GM18507 (cell line): ENCODE measurements at regions not wholly inside any gene's neighbourhood (a gene's known extent, or its start where the extent isn't known, plus 50 kb on each side); places are given as distances from the start of the nearest gene placed in this dataset.

ENCODE experiments used
- DNase-seq: peaks from one replicate; pipeline ENCODE4 v3.0.0; 2011; ENCODE audit warnings: low read depth; ENCODE audit not compliant: insufficient read length; ENCODE audit errors: extremely low spot score
- FAIRE-seq: peaks from 2 replicates; lab custom pipeline; 2011; peaks lifted over from hg19 to GRCh38; lab: Jason Lieb, UNC

GRCh38 chr16:27676839-27677238 lies 126.9 kb downstream of the KATNIP start:
- DNase-seq: no peak
- FAIRE-seq: no peak

DNA sequence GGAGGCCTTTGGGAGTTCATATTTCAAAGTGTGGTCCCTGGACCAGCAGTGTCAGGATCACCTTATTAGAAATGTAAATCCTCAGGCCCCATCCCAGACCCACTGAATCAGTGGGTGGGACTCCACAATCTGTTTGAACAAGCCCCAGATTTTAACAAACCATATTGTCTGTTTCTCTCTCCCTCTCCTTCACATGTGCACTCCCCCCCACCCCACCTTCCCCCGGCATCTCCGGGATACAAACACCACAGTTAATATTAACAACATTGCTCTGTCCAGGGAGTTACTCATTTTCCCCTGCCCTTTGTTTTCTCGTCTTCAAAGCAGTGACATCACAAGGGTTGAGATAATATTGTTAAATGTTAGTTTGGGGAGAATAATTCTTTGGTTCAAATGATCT lies 127.3 kb downstream of the KATNIP start:
- FAIRE-seq (no peak), DNase-seq (no peak)

GRCh38 chr16:27678955-27679354 lies 129.0 kb downstream of the KATNIP start:
- FAIRE-seq: no peak
- no peak for DNase-seq

- DNase-seq (no peak), FAIRE-seq (no peak)
Measured at GRCh38 chr16:27679899-27680298, 130.0 kb downstream of the KATNIP start.

DNA sequence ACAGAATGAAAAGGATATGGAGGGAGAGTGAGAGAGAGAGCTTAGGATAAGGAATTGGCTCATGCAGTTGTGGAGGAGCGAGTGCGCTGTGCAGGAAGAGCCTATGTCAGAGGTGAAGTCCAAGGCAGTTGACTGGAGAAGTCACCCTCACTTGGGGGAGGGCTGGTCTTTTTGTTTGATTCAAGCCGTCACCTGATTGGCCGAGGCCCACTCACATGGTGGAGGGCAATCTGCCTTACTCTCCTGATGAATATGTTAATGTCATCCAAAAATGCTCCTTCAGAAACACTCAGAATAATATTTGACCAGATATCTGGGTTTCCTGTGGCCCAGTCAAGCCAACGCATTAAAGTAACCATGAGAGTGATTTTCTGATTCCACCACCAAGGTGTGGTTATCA lies 131.7 kb downstream of the KATNIP start:
- no peak for FAIRE-seq
- DNase-seq: no peak

DNA sequence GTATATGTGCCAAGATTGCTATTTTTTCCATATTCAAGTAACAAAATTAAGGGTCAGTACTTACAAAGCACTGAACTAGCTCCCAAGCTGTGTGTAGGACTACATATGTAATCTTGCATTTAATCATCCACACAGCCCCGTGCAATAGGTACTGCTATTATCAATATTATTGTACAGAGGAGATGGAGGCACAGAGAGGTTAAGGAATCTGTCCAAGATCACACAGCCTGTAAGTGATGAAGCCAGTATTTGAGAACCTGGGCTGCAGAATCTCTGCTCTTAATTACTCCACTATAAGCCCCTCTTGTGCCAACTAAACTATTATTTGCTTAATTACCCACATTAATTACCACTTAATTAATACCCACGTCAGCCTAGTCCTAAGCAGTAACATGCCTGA lies 134.1 kb downstream of the KATNIP start:
- no peak for FAIRE-seq

DNA sequence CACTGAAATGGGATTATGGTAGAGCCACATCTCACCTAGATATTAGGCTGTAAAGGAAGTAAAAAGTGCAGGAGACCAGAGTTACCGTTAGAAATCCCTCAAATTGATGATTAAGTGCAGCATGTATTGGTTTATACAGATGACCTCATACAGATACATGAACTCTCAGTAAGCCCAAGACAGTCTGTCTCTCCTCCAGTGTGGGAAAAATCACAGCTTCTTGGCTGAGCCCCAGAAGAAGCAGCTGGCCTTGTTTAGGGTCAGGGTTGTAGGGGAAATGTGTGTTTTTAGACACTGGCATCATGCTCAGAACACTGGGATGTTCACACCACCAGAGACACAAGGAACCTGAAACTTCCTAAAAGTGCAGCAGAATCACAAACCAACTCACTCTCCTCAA lies 135.9 kb downstream of the KATNIP start:
- DNase-seq (no peak), FAIRE-seq (no peak)

More for the DNA sequence above, 134.1 kb downstream of the KATNIP start:
- no peak for DNase-seq

- FAIRE-seq: no peak
- DNase-seq: no peak
Measured at GRCh38 chr16:27686926-27687325, 137.0 kb downstream of the KATNIP start.

GRCh38 chr16:27687605-27688004 lies 137.7 kb downstream of the KATNIP start:
- FAIRE-seq: no peak
- DNase-seq: no peak

DNA sequence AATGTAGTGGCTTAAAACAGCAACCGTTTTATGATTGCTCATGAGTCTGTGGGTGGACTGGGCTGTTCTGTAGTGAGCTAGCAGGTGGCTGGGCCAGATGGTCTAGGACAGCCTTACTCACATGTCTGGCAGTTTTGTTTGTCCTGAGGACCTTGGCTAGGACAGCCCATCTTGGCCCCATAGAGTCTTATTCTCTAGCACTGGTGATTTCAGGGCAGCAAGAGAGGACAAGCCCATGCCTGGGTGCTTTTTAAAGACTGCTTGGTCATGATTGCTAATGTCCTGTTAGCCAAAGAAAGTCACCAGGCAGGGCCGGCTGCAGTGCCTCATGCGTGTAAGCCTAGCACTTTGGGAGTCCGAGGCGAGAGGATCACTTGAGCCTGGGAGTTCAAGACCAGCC lies 139.8 kb downstream of the KATNIP start:
- DNase-seq: no peak

DNA sequence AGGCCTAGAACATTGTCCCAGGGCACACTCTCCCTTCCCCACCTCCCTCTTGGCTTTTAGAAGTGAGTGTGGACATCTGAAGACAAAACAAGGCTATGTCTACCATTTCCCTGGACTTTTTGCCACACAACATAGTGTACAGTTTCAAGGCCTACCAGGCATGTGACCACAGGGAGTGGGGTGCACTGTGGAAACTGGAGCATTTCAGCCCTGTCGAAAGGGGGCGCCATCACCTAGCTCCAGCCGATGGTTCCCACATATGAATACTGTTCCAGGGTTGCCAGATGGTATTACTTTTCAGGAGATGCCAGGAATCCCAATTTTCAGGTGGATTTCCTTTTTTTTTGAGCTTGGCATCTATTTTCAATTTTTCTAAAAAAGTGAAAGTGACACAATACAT lies 140.7 kb downstream of the KATNIP start:
- FAIRE-seq: no peak

More for the DNA sequence above, 139.8 kb downstream of the KATNIP start:
- no peak for FAIRE-seq

GRCh38 chr16:27691721-27692120 lies 141.8 kb downstream of the KATNIP start:
- FAIRE-seq (no peak), DNase-seq (no peak)

More for the DNA sequence above, 140.7 kb downstream of the KATNIP start:
- DNase-seq: no peak

GRCh38 chr16:27692576-27692975 lies 142.6 kb downstream of the KATNIP start:
- FAIRE-seq: no peak
- DNase-seq: no peak

DNA sequence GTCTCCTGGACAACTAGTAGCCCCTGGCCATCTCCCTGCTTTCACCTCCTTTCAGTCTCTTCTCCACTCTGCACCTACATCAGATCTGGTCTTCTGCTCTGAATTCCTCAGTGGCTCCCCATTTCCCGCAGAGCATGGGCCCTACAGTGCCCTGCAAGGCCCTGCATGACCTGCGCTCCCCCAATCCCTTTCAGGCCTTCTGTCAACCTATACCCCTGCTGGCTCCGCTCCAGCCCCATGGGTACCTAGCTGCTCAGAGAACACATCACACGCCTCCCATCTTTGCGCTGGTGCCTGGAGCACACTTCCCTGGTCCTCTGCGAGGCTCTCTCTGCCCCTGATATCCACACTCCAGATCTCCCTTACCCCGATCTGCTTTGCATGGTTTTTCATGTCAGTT lies 145.2 kb downstream of the KATNIP start:
- no peak for DNase-seq
- no peak for FAIRE-seq

DNA sequence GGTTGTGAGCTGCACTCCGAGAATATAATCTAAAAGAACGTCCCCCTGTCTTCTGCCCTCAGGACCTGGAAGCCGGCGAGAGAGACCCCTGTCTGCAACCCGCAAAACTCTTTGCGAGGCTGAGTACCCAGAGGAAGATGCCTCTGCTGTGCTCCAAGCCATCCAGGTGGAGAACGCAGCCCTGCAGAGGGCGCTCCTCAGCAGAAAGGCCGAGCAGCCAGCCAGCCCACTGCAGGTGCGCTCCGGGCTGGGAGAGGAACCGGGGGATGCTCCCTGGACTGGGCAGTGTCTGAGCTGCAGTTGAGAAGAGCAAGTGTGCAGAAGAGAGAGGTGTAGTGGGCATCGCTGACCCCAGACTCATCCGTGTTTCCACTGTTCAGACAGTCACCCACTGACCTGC lies 148.3 kb downstream of the KATNIP start:
- FAIRE-seq (no peak), DNase-seq (no peak)

- FAIRE-seq: no peak
- DNase-seq: no peak
Measured at GRCh38 chr16:27698746-27699145, 148.8 kb downstream of the KATNIP start.

DNA sequence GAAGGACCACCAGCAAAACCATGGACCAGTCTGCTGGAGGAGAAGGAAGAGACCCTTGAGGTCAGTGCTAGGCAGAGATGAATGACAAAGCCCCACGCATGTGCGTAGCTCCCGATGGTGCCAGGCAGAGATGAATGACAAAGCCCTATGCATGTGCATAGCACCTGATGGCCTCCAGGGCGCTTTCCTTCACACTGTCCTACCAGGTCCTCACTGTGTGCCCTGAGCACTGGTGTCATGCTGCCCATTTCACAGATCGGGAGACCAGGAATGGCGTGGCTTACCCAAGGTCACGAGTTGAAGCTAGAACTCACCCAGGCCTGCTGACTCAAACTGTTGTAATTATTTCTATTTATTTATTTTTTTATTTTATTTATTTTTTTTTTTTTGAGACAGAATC lies 149.6 kb downstream of the KATNIP start:
- no peak for DNase-seq
- FAIRE-seq: no peak

- FAIRE-seq (no peak), DNase-seq (no peak)
Measured at GRCh38 chr16:27700304-27700995, 150.5 kb downstream of the KATNIP start.

DNA sequence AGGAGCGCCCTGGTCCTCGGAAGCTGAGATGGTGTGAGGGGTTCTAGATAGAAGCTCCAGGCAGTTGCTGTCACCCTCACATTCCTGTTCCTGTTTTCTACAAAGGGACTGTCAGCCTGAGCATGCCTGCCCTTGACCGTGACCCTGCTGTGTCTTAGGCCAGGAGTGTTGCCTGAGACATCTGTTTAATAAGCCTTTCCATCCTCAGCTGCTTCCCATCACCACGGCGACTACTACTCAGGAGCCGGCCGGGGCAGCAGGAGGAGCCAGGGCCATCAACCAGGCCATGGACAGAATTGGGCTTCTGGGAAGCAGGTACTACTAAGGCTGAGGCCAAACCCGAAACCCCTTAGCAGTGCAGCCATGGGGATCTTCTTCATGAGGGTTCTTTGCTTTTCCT lies 151.4 kb downstream of the KATNIP start:
- FAIRE-seq: no peak
- DNase-seq: no peak

GRCh38 chr16:27703121-27703520 lies 153.2 kb downstream of the KATNIP start:
- DNase-seq (no peak), FAIRE-seq (no peak)

DNA sequence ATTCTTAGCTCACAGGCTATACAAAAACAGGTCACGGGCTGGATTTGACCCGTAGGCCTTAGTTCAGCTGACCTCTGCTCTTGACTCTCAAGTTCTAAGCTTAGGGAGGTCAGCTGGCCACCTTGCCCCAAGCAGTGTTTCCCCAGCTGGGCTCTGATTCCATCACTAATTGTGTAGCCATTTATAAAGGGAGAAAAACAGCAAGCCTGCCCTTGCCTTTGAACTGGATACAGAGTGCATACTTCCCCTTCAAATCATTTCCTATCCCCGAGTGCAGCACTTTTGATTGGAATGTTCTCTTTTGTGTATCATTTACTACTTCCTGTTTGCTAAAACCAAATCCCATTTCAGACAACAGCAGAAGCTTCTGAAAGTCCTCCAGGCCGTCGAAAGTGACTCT lies 153.6 kb downstream of the KATNIP start:
- no peak for FAIRE-seq
- DNase-seq: no peak

GRCh38 chr16:27704252-27704651 lies 154.3 kb downstream of the KATNIP start:
- no peak for DNase-seq
- no peak for FAIRE-seq
